ENCODE measurements at regions not wholly inside any gene's neighbourhood (a gene's known extent, or its start where the extent isn't known, plus 50 kb on each side); places are given as distances from the start of the nearest gene placed in this dataset.
"Not testable (repeated sequence)": the region's sequence is repeated elsewhere in the genome, so short reads cannot be mapped to it uniquely, and the experiment has no call there.

- no peak for DNase-seq (ENCODE audit: low spot score)
Observed at GRCh38 chr14:105918496-105919262, 392.3 kb downstream of the TMEM121 start.

- DNase-seq (ENCODE audit: low spot score), result no peak
Observed at GRCh38 chr14:105919458-105920150, 393.2 kb downstream of the TMEM121 start.

- DNase-seq (ENCODE audit: low spot score), result not testable (repeated sequence)
Observed at GRCh38 chr14:105920151-105920700, 393.8 kb downstream of the TMEM121 start.

GRCh38 chr14:105920803-105921755 is 394.7 kb downstream of the TMEM121 start:
- not testable (repeated sequence) for DNase-seq (ENCODE audit: low spot score)

- DNase-seq (ENCODE audit: low spot score), result not testable (repeated sequence)
Observed at GRCh38 chr14:105921781-105922180, 395.4 kb downstream of the TMEM121 start.

- DNase-seq (ENCODE audit: low spot score), result not testable (repeated sequence)
Observed at GRCh38 chr14:105923520-105924191, 397.3 kb downstream of the TMEM121 start.

GRCh38 chr14:105924951-105925591 is 398.7 kb downstream of the TMEM121 start:
- DNase-seq (ENCODE audit: low spot score), result no peak

- no peak for DNase-seq (ENCODE audit: low spot score)
Observed at GRCh38 chr14:105925615-105926372, 399.4 kb downstream of the TMEM121 start.

GRCh38 chr14:105926373-105927095 is 400.2 kb downstream of the TMEM121 start:
- DNase-seq (ENCODE audit: low spot score), result no peak

- no peak for DNase-seq (ENCODE audit: low spot score)
Observed at GRCh38 chr14:105927096-105928060, 401.0 kb downstream of the TMEM121 start.

GRCh38 chr14:105928171-105929111 is 402.1 kb downstream of the TMEM121 start:
- DNase-seq (ENCODE audit: low spot score), result not testable (repeated sequence)

- DNase-seq (ENCODE audit: low spot score), result no peak
Observed at GRCh38 chr14:105929327-105930081, 403.1 kb downstream of the TMEM121 start.

GRCh38 chr14:105930572-105930971 is 404.2 kb downstream of the TMEM121 start:
- no peak for DNase-seq (ENCODE audit: low spot score)

GRCh38 chr14:105931808-105932483 is 405.6 kb downstream of the TMEM121 start:
- DNase-seq (ENCODE audit: low spot score), result no peak

- no peak for DNase-seq (ENCODE audit: low spot score)
Observed at GRCh38 chr14:105933238-105933637, 406.9 kb downstream of the TMEM121 start.

- no peak for DNase-seq (ENCODE audit: low spot score)
Observed at GRCh38 chr14:105935384-105935783, 409.0 kb downstream of the TMEM121 start.

Data from AG20443 (cell line).